HG03060 (cell line): ENCODE measurements at regions not wholly inside any gene's neighbourhood (a gene's known extent, or its start where the extent isn't known, plus 50 kb on each side); places are given as distances from the start of the nearest gene placed in this dataset.
"Not testable (repeated sequence)": the region's sequence is repeated elsewhere in the genome, so short reads cannot be mapped to it uniquely, and the experiment has no call there.

Experiments
- ATAC-seq: cut with Tn5 transposase; IDR thresholded peaks from one replicate; pipeline ENCODE4 v1.9.1; 2021; ENCODE audit warnings: low read depth, moderate number of reproducible peaks; ENCODE audit not compliant: unreplicated experiment

DNA sequence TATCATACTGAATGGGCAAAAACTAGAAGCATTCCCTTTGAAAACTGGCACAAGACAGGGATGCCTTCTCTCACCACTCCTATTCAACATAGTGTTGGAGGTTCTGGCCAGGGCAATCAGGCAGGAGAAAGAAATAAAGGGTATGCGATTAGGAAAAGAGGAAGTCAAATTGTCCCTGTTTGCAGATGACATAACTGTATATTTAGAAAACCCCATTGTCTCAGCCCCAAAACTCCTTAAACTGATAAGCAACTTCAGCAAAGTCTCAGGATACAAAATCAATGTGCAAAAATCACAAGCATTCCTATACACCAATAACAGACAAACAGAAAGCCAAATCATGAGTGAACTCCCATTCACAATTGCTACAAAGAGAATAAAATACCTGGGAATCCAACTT lies 52.5 kb upstream of the CCDC71L start:
- ATAC-seq: not testable (repeated sequence)

DNA sequence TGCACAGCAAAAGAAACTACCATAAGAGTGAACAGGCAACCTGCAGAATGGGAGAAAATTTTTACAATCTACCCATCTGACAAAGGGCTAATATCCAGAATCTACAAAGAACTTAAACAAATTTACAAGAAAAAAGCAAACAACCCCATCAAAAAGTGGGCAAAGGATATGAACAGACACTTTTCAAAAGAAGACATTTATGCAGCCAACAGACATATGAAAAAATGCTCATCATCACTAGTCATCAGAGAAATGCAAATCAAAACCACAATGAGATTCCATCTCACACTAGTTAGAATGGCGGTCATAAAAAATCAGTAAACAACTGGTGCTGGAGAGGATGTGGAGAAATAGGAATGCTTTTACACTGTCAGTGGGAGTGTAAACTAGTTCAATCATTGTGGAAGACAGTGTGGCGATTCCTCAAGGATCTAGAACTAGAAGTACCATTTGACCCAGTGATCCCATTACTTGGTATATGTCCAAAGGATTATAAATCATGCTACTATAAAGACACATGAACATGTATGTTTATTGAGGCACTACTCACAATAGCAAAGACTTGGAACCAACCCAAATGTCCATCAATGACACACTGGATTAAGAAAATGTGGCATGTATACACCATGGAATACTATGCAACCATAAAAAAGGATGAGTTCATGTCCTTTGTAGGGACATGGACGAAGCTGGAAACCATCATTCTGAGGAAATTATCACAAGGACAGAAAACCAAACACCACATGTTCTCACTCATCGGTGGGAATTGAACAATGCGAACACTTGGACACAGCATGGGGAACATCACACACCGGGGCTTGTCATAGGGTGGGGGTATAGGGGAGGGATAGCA lies 53.9 kb upstream of the CCDC71L start:
- ATAC-seq: not testable (repeated sequence)

DNA sequence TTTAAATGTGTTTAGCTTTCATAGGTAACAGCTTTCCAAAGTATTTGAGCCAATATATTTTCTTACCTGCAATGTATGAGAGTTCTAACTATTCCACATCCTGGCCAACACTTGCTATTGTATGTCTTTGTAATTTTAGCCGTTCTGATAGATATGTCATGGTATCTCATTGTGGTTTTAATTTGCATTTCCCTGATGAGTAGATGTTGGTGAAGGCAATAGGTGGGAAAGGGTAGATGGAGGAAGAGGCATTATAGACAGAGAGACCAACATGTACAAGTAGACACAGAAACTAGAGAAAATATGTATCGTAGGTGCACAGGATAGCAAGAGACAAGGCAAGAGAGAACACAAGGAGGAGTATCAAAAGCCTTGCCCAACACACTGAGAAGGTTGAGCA lies 54.8 kb upstream of the CCDC71L start:
- ATAC-seq: no peak

DNA sequence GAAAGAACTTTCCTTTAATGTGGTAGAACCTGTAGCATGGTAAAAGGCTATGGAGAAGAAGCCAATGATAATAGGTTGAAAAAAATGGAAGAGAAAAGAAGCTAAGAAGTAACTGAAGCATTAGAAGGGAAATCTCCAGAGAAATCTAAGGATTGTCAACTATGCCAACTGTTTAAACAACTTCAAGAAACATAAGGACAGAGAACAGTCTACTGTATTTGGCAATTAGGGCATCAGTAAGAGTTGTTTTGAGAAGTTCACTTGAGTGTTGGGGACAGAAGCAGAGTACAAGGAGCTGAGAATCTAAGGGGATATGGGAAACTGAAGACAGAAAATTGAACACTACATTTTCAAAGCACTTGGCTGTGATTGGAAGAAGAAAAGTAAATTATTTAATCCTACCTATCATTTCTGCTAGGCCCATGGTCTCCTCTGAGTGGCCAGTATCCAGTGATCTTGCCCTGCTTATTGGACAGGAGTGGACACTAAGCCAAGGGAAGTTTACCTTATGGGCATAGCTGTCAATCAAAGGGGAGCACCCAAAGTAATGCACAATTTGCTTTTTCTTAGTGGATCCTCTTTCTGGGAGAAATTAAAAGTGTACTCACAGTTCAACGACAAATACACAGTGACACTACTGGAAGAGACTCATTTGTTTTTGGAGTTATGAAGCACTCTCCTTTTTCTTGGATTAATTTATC lies 56.4 kb upstream of the CCDC71L start:
- no peak for ATAC-seq

DNA sequence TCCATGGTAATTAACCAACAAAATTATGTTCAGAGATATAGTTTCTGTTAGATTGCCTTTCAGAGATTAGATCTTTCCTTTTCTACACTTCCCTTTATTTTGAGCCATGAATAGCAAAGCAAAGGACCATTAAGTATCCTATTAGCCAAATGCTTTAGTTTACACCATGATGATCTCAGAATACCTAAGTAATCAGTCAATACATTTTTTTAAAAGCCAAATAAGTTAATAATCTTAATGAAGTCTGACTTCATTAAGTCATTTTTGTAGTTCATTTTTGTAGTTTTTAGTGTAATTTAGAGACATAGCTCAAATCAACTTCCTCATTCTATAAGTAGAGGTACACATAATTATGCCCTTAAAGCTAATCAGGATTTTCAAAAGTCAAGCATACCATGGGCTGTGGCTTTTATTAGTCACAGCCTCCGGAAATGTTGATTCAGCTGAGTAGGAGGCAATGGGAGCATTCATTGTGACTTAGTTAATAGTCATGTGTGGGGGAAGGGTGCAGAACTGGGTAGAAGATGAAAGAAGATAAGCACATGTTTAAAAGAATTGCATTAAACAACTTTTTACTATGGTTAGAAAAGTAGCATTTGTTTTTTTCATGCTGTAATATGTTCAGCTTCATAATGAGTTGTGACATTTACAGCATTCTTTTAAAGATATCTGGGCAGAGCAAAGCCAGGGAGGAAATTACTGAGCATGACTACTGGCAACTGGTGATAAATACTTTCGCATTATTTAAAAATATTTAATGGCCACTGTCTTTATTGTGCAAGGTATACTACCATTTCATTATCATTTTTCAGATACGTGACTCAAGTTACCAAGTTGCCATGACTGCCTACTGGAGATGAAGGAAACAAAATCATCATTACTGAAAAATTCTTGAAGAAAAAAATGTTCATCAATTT lies 57.3 kb upstream of the CCDC71L start:
- ATAC-seq: peak; percentile 79

DNA sequence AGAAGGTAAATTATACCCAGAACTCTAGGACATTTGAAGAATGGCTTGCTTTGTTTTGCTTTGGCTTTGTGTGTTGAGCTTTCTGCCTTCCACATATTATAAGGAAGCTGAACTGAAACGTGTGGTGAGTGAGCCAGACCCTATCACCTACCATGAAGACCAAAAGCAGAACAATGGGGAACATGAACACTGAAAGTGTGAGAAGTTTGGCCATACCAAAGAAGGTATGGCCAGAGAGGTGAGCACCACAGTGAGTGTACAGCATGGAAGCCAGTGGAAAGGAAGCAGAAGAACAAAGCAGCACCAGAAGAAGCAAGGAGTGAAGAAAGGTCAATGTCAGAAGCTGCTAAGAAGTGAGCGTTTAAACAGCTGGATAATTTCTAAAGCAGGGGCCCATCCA lies 59.7 kb upstream of the CCDC71L start:
- ATAC-seq: peak; percentile 38

DNA sequence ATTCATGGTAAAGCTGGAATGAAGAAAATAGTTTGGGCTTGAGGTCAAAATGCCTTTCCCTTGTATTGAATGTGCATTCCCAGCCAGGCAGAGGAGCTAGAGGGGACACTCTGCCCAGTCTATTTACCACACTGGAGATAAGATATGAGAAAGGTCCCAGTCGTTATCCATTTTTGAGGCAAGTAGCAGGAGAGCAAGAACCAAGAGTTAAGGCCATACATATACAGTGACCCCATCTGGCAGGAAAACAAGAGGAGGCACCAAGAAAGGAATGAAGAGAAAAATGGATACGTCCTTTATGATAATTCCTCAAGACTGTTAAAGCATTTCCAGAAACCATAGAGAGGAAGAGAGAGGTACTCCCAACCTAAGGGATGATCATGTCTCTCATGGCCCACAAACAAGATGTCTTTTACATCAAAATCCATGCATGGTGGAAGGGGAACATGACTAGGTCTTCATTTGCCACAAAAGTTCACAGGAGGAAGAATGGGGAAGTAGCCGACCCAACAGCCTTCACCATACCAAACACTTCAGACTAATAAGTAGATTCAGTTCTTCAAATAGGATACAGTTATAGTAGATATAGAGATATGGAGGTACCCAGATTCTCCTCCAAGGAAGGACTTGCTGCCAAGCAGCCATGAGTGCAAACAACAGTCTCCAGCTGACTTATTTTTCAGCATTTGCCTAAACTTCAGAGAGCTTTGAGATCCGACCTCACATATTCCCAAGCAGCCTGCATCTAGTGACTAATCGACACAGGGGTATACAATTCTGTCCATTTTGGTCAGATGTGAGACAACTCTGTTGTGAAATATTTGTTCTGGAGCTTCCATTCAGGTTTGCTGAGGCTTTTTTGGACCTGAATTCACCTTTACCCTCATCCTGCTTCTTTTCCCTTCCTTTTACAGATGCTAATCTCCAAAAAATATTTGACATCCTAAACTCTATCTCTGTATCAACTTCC lies 61.1 kb upstream of the CCDC71L start:
- no peak for ATAC-seq

DNA sequence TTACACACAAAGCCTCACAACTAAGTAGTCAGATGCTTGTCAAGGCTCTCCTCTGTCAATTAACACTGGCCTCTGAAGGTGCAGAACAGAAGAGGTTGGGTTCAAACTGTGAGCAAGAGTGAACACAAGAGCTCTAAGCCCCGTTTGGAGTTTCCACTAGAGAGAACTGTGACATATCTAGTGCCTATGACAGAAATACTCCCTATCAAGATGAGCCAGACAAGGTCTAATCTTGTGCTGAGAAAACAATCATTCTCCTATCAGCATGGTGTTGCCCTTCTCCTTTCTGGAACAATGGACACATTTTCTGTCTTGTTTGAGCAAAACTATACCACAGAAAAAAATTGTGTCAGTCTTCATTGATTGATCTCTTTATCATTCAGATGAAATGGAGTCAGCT lies 62.4 kb upstream of the CCDC71L start:
- ATAC-seq: no peak

DNA sequence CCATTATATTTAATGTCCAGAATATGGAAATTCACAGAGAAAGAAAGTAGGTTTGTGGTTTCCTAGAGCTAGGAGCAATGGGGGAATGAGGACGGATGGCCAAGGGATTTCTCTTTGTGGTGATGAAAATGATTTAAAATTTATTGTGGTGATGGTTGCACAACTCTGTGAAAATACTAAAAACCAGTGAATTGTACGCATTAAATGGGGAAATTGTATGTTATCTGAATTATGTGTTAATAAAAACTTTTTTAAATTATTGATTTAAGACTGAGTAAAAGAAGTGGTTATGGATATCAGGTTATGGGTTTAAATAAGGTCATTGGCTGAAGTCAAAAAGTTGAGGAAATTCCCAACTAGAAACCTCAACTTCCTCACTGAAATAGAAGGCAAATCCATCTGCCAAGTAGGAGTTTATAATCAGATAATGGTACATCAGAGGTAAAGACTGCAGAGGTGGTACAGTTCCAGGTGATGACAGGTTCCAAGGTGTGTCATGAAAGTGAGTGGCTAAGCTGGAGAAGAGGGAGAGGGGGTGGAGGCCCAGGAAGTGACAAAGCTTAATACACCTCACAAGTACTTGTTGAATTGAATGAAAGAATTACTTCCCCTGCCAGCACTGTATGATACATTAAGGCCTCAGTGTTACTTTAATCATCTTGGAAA lies 68.9 kb upstream of the CCDC71L start:
- no peak for ATAC-seq

DNA sequence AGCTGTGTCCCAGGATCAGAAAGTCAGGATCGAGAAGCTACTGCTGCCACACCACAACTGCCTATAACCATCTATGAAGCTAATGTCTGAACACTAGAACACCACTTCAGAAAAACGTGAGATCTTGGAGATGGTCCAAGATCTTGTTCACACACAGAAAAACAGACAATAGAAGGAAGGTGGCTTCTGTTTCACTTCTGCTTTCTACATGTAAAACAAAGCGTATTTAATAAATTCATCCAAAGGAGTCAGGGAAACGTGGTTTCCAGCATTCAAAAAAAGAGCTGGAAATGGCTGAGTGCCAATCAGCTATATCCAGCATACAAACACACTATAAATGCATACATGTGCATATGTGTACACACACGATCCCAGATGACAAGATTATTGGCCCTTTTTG lies 70.2 kb upstream of the CCDC71L start:
- peak; percentile 84 for ATAC-seq

DNA sequence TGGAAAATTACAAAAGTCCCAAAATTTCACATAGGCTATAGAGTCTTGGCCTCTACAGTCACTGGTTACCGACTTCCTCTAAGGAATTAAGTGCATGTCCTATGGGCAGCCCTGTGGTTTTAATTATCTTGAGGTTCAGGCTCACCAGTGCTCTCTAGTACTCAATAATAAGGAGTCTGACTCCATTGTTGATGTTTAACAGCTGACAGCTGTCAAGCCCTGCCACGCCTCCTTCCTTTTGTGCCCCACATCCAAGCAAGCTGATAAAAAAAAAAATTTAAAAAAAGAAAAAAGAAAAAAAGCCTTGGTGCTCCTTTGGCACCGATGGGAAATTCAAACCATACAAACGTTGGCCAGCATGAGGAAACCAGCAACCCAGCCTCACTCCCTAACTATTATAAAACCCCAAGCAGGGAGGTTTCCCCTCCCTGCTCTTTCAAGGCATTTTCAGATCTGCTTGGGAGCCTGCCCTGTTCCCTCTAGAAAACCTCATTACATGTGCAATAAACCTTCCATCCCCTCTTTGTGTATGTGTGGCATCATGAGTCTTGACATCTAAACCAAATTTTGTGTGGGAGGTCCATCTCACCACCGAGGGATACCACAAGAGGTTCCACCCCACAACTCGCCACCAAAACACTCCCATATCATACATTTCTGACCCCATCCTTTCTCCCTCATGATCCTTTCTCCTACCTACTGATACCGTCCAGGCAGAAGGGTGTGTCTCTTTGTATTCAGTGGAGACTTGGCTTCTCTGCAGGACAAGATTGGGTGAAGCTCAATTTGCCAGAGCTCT lies 70.9 kb upstream of the CCDC71L start:
- ATAC-seq: no peak

DNA sequence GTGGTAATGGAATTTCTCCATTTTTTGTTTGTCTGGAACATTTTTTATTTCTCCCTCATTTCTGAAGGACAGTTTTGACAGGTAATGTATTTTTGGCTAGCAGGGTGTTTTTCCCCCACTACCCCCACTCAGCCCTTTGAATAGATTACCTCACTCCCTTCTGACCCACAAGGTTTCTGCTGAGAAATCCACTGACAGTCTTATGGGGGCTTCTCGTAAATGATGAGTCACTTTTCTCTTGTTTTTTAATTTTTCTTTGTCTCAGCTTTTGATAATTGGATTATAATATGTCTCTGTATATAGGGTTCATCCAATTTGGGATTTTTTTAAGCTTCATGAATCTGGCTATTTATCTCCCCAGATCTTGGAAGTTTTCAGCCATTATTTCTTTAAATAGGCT lies 74.7 kb upstream of the CCDC71L start:
- ATAC-seq: no peak

DNA sequence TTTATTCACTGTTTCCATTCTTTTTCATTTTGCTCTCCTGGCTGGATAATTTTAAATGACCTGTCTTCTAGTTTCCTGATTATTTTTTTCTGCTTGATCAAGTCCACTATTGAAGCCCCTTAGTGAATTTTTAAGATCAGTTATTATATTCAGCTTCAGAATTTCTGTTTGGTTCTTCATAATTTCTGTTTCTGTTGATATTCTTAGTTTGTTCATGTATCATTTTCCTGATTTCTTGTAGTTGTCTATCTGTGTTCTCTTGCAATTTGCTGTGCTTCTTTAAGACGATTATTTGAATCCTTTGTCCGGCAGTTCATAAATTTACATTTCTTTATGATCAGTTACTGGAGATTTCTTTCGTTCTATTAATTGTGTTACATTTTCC lies 75.2 kb upstream of the CCDC71L start:
- ATAC-seq: no peak

DNA sequence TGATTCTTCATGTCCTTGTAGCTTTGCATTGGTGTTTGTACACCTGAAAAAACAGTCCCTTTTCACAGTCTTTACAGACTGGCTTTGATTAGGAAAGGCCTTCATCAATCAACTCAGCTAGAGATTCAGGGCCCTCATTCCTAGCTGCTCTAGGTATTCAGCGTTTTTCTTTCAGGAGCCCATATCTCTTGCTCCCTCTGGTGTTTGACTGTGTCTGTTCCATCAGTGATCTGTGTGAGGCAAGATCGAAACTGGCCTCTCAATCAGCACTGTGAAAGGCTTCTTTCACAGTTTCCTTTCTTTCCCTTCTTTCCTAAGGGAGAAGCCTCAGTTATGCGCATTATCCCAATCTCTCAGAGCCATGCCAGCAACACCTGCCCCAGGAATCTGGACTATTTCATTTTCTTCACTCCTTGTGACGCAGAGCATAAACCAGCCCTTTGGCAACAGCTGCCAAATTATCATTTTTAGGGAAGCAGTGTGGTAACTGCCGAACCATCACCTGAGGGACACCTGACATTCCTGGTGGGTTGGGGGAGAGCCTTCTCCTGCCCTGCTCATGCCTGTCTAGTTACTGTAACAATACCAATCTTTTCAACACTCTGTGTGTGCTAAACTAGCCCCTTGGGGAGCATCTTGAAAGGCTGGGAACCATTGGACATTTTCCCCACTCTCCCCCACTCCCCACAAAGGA lies 75.7 kb upstream of the CCDC71L start:
- peak; percentile 68 for ATAC-seq

DNA sequence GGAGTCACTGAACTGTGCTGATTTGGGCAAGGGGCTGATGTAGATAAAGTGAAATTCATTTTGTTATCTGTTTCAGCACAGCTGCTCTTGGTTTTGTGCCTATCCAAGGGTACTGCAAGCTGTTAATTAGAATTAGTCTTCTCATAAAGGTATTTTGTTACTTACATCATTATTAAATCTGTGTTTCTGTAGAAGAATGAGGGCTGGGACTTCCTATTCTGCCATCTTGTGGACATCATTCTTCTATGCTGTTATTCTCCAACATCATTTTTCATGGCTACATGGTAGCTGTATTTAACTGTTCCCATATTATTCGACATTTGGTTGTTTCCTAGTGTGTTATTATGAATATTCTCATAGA lies 76.2 kb upstream of the CCDC71L start:
- ATAC-seq: no peak

DNA sequence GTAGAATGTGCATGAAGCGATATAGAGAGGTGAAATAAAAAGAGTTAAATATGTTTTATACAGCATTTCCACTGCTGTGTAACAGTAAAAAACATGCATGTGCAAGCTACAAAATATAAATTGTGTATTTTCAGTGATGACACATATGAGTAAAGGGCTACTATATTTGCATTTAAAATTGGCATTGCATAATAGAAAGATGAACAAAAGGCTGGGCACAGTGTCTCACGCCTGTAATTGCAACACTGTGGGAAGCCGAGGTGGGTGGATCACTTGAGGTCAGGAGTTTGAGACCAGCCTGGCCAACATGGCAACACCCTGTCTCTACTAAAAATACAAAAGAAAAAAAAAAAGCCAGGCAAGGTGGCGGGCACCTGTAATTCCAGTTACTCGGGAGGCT lies 79.8 kb upstream of the CCDC71L start:
- ATAC-seq: no peak

DNA sequence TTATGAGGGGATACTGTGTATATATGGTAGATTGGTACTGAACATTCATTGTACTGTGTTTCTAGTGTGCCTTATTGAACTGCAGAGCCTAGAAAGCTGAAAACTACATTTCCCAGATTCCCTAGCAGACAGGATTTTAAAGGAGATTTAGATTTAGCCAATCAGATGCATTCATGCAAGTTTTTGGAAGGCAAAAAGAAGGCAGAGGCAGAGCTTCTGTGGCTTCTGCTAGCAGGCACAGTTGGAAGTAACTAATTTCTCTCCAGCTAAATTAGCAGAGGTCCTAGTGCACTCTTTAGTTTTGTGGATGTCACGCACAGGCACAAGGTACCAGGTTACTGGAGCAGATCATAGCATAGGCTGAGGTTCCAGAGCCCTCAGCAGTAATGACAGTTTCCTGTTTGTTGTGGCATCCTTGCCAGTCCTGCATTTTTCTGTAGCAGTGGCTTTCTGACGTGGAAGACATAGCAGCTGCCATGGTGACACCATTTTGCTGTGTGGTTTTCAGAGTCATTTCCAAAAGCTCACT lies 83.7 kb upstream of the CCDC71L start:
- no peak for ATAC-seq

DNA sequence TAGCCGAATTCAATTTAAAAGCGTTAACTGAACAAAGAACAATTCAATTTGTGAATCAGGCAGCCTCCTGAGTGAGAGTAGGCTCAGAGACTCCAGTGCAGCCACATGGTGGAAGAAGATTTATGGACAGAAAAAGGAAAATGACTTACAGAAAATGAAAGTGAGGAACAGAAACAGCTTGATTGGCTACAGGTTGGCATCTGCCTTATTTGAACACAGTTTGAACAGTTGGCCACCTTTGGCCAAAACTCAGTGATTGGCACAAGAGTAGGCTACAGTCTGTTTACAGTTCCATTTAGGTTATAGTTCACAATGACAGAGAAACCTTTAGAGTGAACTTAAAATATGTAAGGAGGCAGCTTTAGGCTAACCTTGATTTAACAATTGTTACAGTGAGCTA lies 86.3 kb upstream of the CCDC71L start:
- ATAC-seq: not testable (repeated sequence)
